ENCODE measurements at regions not wholly inside any gene's neighbourhood (a gene's known extent, or its start where the extent isn't known, plus 50 kb on each side); places are given as distances from the start of the nearest gene placed in this dataset.

- TF ChIP-seq CTCF (optimal IDR thresholded peaks at IDR 0.05 in 1 of 3, IDR thresholded peaks at IDR 0.05 in 1 of 3, conservative IDR thresholded peaks at IDR 0.05 in 1 of 3; ENCODE audit: extremely low read depth in 1 of 3, insufficient read depth in 2 of 3, low read length in 3 of 3) = no peak
- no peak for TF ChIP-seq EZH2 (IDR thresholded peaks at IDR 0.05; ENCODE audit: low read length)
Measured at GRCh38 chr1:14049965-14050364, 350.0 kb downstream of the PRDM2 start.
